T-helper 1 cell (primary cell): ENCODE measurements at regions not wholly inside any gene's neighbourhood (a gene's known extent, or its start where the extent isn't known, plus 50 kb on each side); places are given as distances from the start of the nearest gene placed in this dataset.
"Not testable (repeated sequence)": the region's sequence is repeated elsewhere in the genome, so short reads cannot be mapped to it uniquely, and the experiment has no call there.

Experiments used
- DNase-seq, 5 donors: peaks; one replicate each; pipeline ENCODE4 v3.0.0-alpha.2; 2012 to 2020

DNA sequence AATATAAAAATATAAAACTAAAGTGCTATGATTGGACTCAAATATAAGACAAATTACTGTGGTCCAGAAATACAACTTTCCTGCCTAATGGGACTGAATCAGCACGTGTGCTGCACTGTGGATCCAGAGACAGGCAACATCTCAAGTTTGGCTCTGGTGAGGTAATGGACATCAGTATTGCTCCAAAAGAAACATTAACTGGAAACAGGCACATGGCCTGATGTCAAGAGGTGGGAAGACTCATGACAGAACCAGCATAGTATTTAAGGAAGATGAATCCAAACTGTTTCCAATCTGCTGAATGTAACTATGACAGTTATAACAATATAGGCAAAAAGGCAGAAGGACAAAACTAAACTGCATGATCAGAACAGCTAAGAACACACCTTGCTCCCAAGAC lies 354.6 kb downstream of the FSIP2 start:
- DNase-seq = no peak

DNA sequence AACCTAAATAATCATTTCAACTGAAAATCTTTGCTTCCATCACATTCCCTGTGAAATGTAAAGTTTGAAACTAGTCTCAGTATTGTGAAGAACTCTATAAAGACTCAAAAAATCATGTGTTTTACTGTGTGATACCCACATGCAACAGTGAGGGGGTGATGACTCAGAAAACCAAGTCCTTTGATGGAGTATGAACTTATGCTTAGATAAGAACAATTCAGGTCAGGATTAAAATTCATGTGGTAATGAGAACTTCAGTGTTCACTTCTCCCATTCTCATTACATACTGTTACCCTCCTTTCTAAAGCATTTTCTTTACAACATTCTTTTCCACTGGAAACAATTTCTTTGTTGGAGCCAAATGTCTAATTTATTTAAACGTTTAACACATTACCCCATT lies 360.2 kb downstream of the FSIP2 start:
- DNase-seq = no peak

DNA sequence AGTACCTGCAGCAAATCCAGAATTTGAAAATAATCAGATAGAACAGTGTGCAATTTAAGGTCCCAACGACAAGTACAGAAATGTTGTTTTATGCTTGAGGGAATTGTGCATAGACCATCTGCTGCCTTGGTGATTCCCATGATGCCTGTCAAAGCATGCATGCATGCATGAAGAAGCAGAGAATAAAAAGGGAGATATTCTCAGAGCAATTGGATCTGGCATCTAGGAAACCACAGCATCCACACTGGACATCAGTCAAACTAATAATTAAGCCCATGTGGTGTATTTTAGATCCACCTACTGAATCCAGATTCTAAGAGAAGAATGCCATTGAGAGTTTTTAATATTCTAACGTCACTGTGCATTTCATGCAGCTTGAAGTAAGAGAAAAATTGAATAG lies 361.2 kb downstream of the FSIP2 start:
- DNase-seq = no peak

DNA sequence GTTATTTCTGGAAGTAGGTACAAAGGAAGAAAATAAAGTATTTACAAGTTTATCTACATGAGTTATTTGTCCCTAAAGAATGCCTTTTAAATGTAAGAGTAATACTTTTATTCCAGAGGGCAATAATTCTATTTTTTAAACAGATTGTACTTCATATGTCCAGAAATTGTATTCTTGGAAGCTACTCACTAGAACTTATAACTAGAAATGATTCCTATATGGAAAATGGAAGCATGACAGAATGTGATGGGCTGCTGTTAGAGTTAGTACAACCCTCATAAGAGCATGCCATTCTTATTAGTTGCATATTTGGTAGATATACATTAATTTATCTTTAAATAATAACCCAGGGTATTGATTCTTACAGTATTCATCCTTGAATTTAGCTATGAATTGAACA lies 362.0 kb downstream of the FSIP2 start:
- DNase-seq = no peak

DNA sequence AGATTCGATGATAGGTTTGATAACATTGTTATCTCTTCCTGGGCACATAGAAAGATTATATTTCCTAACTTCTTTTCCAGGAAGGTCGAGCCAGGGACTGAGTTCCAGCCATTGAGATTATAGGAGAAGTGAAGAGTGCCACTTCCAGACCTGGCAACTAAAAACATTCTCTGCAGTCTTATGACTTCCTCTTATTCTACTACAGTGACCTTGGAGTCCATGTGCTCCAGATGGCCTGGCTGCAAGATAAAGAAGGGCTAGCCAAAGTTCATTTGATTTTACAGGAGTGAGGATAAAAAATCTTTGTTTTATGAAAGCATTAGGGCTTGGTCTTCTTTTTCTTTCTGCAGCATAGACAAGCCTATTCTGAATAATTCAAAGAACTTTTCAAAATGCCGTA lies 363.0 kb downstream of the FSIP2 start:
- DNase-seq = no peak

DNA sequence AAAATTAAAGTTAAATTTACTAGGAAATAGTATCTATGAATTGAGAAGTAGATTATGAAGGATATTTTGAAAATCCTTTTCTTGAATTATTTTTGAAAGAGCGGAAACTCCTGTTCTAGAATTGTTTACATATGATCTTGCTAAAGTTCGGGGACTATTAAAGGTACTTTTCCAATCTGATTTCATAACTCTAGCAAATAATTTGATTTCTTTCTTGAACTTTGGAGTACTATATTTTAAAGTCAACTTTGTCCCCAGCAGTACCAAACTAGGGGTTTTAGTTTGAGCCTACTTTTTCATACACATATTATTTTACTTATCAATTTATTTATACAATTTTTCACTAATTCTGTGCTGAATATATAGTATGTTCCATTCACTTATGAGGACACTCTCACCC lies 364.7 kb downstream of the FSIP2 start:
- no peak for DNase-seq

DNA sequence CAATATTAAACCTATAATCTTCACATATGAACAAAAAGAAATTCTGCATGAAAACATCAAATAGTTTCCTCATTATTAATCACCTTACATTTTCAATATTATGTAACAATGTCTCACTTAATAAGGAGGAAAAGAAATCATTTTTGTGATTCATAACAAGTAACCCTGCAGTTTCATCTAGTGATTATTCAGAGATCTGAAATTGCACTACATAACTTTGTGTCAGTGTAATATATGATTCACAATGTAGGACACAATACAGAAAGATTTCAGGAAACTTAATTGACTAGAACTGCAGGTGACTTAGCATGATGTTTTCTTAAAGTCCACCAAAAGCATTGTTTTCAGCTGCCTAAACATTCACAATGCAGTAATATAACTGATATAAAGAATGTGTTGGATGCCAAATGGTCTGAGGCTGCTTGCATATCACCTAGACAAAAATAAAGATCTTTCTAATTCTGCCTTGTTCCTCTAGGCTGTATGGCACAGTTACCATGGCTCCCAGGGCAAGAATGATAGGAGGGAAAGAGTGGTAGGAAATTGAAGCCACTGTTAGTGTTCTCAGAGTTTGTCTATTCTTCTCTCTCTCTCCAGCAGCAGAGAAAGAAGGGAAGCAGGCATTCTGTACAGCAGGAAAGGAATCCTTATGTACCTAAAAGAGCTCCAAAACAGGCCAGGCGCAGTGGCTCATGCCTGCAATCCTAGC lies 366.6 kb downstream of the FSIP2 start:
- no peak for DNase-seq

DNA sequence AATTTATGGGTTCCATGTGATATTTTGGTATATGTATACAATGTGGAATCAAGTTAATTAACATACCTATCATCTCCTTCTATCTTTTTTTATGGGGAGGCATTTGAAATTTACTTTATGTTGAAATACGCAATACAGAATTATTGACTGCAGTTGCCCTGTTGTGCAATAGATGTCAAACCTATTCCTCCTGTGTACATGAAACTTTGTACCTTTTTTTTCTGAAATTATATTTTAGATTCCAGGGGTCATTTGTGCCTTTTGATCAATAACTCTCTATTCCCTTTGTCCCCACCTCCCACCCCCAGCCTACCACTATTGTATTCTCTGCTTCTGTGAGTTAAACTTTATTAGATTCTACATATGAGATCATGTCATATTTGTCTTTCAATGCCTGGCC lies 369.9 kb downstream of the FSIP2 start:
- DNase-seq = no peak

DNA sequence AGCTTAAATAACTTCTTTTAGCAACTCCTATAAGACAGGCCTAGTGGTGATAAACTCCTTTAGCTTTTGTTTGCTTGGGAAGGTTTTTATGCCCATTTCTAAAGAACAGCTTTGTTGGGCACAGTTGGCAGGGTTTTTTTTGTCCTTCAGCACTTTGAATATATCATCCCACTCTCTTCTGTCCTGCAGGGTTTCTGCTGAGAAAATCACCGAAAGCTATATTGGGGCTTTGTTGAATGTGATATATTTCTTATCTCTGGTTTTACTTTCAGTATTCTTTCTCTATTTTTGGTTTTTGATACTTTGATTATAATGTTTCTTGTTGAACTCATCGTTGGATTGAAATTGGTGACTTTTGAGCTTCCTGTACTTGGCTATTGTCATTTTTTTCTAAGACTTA lies 372.8 kb upstream of the ZC3H15 start:
- DNase-seq = no peak

DNA sequence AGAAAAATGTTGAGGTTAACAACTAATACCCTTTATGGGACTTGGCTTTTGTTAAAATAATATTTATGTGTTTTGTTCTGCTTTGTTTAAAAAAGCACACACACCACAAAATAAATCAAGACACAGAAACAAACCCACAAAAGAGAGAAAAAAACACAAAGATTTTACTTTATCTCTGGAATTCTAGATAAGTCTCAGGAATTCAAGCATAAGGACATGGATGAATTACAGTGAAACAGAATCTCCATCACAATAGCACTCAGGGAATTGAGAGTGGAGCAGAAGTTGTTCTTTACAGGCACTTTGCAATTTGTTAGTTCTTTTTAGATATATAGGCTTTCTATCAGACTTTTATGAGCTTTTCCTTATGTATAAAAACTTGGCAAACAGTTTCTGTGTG lies 360.9 kb upstream of the ZC3H15 start:
- no peak for DNase-seq

DNA sequence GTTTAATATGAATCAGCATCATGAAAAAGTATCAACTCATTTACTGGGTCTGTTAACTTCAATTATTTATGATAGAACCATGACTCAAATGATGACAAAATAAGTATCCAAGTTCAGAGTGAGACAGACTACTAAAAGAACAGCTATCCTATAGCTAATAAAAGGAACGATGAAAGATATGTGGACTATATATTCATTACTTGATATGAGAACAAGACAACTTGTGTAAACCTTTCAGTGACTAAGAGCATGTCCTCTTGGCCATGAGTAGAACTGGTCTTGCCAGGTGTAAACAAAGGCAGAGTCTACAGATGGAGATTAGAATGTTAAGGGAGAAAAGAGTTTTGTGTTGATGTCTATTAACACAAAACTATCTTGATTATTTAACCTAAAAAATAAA lies 360.4 kb upstream of the ZC3H15 start:
- DNase-seq = no peak

DNA sequence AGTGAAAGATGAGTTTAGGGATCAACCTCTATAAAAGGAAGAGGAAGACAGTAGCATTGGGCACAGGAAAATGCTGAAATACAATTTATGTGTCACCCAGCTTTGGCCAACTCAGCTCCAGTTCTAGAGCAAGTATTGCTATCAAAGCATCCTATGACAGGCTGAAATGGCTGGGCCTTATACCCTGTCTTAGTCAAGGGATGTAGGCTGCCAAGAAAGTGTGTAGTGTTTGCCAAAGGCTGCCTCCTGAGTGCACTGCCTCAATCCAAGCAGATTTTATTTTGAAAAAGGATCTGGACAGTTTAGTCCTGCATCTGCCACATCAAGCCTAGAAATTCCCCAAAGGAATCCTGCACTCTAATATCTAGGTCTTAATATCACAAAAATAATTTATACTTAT lies 359.9 kb upstream of the ZC3H15 start:
- no peak for DNase-seq

DNA sequence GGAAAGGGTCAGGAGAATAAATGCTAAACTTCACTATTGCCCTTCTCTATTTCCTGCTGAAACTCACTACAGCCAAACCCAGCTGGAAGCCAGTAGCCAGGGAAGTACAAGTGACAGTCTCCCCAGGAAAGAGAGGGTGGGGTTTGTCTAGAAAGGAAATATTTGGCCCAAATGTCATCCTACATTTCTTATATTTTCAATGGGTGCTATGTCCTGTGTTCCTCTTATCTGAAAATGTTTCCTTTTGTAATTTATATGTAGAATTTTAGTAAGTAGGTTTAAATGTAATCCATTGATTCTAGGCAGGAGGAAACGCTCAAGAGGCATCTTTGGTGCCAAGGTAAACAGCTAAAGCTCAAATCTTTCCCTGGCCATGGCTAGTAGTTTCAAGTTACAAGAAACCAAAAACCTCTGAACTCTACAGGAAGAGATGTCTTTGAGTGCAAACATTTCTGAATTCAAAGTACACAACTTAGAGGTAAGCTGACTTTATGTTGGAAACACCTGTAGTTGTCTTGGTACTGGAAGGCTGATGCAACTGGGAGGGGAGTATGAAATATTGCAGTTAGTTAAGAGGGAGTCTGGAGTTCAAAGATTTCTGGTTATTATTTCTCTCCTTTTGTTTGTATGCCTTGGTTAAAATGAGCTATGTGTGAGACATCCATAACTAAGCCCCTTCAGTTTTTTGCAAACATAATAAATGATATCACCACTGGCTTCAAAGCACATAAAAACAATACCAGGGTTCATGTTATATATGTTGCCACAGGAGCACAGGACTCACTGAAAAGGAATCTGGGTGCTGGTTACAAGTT lies 356.1 kb upstream of the ZC3H15 start:
- no peak for DNase-seq

DNA sequence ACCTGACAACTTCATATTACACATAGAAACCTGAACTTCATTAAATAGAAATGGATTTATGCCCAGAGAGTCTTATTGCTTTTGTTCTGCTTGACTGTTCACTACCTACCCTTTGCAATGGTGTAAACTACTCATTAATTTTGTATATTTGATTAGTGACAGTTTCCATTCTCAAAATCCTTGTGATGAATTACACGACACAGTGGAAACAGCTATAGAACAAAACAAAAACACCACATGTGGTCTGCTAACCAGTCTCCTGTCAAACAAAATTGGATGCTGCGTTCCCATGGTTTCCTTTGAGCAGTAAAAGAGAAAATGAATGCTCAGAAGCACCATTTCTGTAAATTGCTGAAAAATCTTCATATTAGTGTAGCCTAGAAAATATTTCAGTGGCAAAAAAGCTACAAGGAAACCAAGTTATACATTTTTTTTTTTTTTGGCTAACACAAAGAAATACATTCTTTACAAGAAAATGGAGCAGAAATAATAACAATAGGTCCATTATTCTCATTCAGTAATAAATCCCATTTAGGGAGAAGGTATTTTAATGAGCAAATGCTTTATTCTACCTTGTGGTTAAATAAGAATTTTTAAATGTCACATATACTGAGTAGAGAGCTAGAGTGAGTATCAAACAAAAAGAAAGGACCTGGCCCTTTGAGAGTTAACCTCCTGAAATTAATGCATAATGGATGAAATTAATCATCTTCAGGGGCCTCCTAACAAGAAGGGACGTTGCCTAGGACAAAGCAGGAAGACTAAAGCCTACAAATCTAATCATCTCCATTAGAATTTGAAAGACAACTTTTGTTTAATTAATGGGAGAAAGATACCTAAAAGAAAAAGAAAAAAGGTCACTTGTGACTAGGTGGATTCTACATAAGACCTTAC lies 355.1 kb upstream of the ZC3H15 start:
- DNase-seq = no peak

DNA sequence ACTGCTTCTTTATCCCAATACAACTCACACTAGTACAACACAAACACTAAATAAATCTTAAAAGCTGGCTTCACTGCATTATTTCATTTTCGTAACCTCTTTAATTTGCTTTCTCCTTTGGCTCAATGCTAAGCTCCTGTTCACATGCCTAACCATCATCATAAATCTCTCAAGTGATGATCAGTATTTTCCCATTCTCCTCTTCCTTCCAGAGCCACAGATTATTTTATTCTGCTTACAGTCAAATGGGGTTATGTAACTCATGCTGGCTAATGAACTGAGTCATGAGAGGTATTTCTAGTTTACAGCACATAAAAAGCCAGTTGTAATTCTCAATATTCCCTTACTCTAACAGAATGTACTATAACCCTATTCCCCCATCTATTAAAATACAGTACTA lies 350.4 kb upstream of the ZC3H15 start:
- DNase-seq = no peak

DNA sequence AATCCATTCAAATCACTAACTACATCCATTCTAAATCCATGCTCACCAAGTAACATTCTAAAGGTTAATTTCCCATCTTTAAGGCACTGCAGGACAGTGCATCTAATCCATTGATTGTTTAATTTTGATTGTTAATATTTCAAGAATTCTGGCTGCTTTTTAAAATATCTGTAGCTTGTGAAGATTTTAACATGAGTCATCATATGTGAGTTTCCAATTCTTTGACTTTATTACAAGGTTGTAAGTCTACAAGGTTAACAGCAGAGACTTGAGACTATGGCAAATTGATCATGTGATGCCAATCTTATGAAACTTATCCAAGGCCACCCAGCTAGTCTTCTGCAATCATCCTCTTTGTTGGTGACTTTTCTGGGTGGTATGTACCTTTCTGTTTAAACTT lies 349.2 kb upstream of the ZC3H15 start:
- DNase-seq = no peak

DNA sequence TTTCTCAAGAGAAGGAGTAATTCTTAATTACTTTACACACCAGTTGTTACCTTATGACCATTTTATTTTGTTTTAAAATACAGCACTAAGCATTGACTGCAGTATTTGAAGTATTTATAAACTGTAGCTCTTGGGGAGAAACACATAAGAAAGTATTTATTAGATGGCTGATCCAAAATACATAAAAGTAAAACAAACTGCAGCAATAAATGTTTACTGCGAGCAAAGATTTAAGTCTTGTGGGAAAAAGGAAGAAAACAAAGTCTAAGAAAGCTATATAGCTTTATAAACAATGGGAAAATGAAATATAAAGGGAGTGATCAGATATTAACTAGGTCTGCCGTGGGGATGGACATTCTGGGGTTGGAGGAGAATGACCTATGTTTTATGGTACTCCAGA lies 347.2 kb upstream of the ZC3H15 start:
- DNase-seq = no peak

DNA sequence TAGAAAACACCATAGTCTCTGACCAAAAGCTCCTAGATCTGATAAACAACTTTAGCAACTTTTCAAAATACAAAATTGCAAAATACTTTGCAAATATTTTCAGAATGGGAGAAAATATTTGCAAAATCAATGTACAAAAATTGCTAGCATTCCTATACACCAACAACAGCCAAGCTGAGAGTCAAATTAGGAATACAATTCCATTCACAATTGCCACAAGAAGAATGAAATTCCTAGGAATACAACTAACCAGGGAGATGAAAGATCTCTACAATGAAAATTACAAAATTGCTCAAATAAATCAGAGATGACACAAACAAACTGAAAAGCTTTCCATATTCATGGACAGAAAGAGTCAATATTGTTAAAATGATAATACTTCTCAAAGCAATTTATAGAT lies 327.0 kb upstream of the ZC3H15 start:
- no peak for DNase-seq

DNA sequence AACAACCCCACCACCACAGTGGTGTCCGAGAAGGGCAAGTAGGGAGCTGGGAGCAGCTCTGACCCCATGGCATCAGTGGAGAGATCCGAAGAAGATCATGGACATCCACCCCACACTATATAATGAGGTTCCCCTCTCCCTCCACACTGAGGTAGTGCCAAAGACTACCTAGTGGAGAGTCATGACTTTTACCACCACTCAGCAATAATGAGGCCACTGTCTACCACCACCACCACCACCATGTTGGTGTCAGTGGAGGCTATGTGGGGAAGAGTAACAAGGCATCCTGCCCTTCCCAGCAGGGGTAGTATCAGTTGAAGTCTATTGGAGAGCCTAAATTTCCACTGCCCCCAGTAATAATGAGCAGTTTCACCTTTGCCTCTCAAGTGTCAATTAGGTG lies 321.7 kb upstream of the ZC3H15 start:
- DNase-seq = no peak

DNA sequence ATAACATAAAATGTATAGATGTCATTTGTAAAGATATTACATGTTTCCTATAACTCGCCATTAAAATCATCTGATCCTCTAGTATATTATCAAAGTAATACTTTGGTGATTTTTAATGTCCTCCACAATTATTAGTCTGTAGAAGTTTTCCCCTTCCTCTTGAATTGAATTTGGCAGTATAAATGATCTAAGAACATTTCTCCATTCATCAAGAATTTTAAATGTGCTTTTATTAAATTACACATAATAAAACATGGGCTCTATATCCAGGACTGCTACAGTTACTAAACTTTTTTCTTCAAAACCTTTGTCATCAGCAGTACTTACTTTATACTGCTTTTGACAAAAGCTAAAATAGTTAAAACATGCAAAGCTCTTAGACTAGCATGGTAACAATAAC lies 315.4 kb upstream of the ZC3H15 start:
- no peak for DNase-seq

DNA sequence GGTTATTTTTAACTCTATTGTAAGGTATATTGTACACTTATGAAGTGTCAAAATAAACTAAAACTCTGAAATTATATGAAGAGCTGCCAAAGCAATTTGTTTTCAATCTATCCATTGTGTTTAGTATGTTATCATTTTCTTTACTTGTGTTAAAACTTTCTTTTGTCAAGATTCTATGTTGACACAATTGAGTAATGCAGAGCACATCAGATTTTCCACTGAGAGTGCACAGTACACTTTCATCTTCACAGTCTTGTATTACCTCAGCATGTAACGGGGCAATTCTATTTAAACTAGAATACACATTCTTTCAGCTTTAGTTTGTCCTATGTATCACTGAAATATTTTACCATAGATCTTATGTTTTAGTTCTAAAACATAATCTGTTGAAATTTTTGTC lies 304.4 kb upstream of the ZC3H15 start:
- DNase-seq = no peak

DNA sequence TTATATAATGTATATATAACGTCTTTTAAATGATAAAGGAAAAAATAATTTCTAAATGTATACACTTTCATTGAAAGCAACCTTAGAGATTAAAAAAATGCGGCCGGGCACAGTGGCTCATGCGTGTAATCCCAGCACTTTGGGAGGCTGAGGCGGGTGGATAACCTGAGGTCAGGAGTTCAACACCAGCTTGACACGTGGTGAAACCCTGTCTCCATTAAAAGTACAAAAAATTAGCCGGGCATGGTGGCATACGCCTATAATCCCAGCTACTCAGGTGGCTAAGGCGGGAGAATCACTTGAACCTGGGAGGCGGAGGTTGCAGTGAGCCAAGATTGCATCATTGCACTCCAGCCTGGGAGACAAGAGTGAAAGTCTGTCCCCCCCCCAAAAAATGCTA lies 303.7 kb upstream of the ZC3H15 start:
- not testable (repeated sequence) for DNase-seq

DNA sequence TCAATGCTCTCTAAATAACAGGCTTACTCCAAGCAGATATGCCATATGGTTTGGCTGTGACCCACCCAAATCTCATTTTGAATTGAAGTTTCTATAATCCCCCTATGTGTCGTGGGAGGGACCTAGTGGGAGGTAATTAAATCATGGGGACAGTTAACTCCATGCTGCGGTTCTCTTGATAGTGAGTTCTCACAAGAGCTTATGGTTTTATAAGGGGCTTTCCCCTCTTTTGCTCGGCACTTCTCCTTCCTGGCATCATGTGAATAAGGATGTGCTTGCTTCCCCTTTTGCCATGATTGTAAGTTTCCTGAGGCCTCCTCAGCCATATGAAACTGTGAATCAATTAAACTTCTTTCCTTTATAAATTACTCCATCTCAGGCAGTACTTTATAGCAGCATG lies 302.7 kb upstream of the ZC3H15 start:
- DNase-seq = no peak

DNA sequence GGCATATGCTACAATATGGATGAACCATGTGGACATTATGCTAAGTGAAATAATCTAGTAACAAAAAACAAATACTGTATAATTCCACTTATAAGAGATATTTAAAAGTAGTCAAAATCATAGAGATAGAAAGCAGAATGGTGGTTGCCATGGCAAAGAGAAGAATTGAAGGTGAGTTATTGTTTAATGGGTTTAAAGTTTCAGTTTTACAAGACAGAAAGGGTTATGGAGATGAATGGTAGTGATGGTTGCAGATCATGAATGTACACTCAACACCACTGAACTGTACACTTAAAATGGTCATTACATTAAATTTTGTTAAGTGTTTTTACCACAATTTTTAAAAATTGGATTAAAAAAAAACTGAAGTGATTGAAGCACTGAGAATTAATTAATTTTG lies 298.2 kb upstream of the ZC3H15 start:
- DNase-seq = no peak
